ENCODE measurements at regions not wholly inside any gene's neighbourhood (a gene's known extent, or its start where the extent isn't known, plus 50 kb on each side); places are given as distances from the start of the nearest gene placed in this dataset.
"Not testable (repeated sequence)": the region's sequence is repeated elsewhere in the genome, so short reads cannot be mapped to it uniquely, and the experiment has no call there.

GRCh38 chrX:3485727-3486126 lies 139.3 kb upstream of the MXRA5 start:
- no peak for DNase-seq
- H3K4me1 ChIP-seq (ENCODE audit: control extremely low read depth in 1 of 4, control insufficient read depth in 4 of 4, insufficient read depth in 4 of 4, low read length in 3 of 4), result no peaks in the 10 kb centered on the region
- no peaks in the 10 kb centered on the region for H3K36me3 ChIP-seq (ENCODE audit: control insufficient read depth in 4 of 4, insufficient read depth in 4 of 4, low read length in 3 of 4)
- H3K9me3 ChIP-seq (ENCODE audit: control extremely low read depth in 1 of 5, control insufficient read depth in 4 of 5, insufficient read depth in 2 of 5, low read depth in 1 of 5, low read length in 4 of 5), result no peaks in the 10 kb centered on the region
- no peak overlapping the region for H3K4me3 ChIP-seq (ENCODE audit: control insufficient read depth in 1 of 7, extremely low read depth in 1 of 7, insufficient read depth in 4 of 7, low read depth in 2 of 7, low read length in 6 of 7)
- WGBS (ENCODE audit: insufficient coverage), result 90% methylated on average over 6 of the region's 8 CpGs
- H3K27ac ChIP-seq (ENCODE audit: insufficient read depth in 1 of 2, low read depth in 1 of 2, low read length in 2 of 2, poor library complexity in 1 of 2, severe bottlenecking in 2 of 2), result no peak overlapping the region
- POLR2A ChIA-PET, result no interaction called here
- H3K27me3 ChIP-seq (replicated peaks in 2 of 5; ENCODE audit: control insufficient read depth in 4 of 5, insufficient read depth in 5 of 5, low read length in 4 of 5), result no peaks in the 10 kb centered on the region
- CTCF ChIA-PET, result no interaction called here

GRCh38 chrX:3479026-3479425 lies 132.6 kb upstream of the MXRA5 start:
- WGBS (ENCODE audit: insufficient coverage), result no CpG with 5 or more reads among the region's 4 CpGs

GRCh38 chrX:3476973-3477372 lies 130.5 kb upstream of the MXRA5 start:
- ChIA-PET POLR2A (no interaction called here), CTCF (no interaction called here)

More at GRCh38 chrX:3479026-3479425, 132.6 kb upstream of the MXRA5 start:
- ChIA-PET CTCF (no interaction called here), POLR2A (no interaction called here)
- H3K36me3 ChIP-seq (ENCODE audit: control insufficient read depth in 4 of 4, insufficient read depth in 4 of 4, low read length in 3 of 4), result no peaks in the 10 kb centered on the region
- H3K27ac ChIP-seq (ENCODE audit: insufficient read depth in 1 of 2, low read depth in 1 of 2, low read length in 2 of 2, poor library complexity in 1 of 2, severe bottlenecking in 2 of 2), result no peak overlapping the region
- H3K4me1 ChIP-seq (ENCODE audit: control extremely low read depth in 1 of 4, control insufficient read depth in 4 of 4, insufficient read depth in 4 of 4, low read length in 3 of 4), result no peaks in the 10 kb centered on the region
- no peak overlapping the region for H3K4me3 ChIP-seq (ENCODE audit: control insufficient read depth in 1 of 7, extremely low read depth in 1 of 7, insufficient read depth in 4 of 7, low read depth in 2 of 7, low read length in 6 of 7)
- H3K9me3 ChIP-seq (ENCODE audit: control extremely low read depth in 1 of 5, control insufficient read depth in 4 of 5, insufficient read depth in 2 of 5, low read depth in 1 of 5, low read length in 4 of 5), result peaks cover 0 to 5% (median 0%) of the 10 kb centered on the region in 5 experiments
- no peak for DNase-seq
- H3K27me3 ChIP-seq (replicated peaks in 2 of 5; ENCODE audit: control insufficient read depth in 4 of 5, insufficient read depth in 5 of 5, low read length in 4 of 5), result peaks cover 0 to 2% (median 0%) of the 10 kb centered on the region in 5 experiments

GRCh38 chrX:3470211-3470679 lies 123.8 kb upstream of the MXRA5 start:
- WGBS (ENCODE audit: insufficient coverage), result 88% methylated on average over 6 of the region's 7 CpGs
- H3K36me3 ChIP-seq (ENCODE audit: control insufficient read depth in 4 of 4, insufficient read depth in 4 of 4, low read length in 3 of 4); H3K27ac ChIP-seq (ENCODE audit: insufficient read depth in 1 of 2, low read depth in 1 of 2, low read length in 2 of 2, poor library complexity in 1 of 2, severe bottlenecking in 2 of 2); H3K4me3 ChIP-seq (ENCODE audit: control insufficient read depth in 1 of 7, extremely low read depth in 1 of 7, insufficient read depth in 4 of 7, low read depth in 2 of 7, low read length in 6 of 7); POLR2A ChIA-PET; CTCF ChIA-PET; H3K9me3 ChIP-seq (ENCODE audit: control extremely low read depth in 1 of 5, control insufficient read depth in 4 of 5, insufficient read depth in 2 of 5, low read depth in 1 of 5, low read length in 4 of 5); DNase-seq; H3K27me3 ChIP-seq (replicated peaks in 2 of 5; ENCODE audit: control insufficient read depth in 4 of 5, insufficient read depth in 5 of 5, low read length in 4 of 5); H3K4me1 ChIP-seq (ENCODE audit: control extremely low read depth in 1 of 4, control insufficient read depth in 4 of 4, insufficient read depth in 4 of 4, low read length in 3 of 4): not testable (repeated sequence)

More at GRCh38 chrX:3476973-3477372, 130.5 kb upstream of the MXRA5 start:
- no peak for DNase-seq
- Histone ChIP-seq H3K27me3 (replicated peaks in 2 of 5; ENCODE audit: control insufficient read depth in 4 of 5, insufficient read depth in 5 of 5, low read length in 4 of 5) (peaks cover 0 to 2% (median 0%) of the 10 kb centered on the region in 5 experiments), H3K9me3 (ENCODE audit: control extremely low read depth in 1 of 5, control insufficient read depth in 4 of 5, insufficient read depth in 2 of 5, low read depth in 1 of 5, low read length in 4 of 5) (peaks cover 0 to 5% (median 0%) of the 10 kb centered on the region in 5 experiments), H3K27ac (ENCODE audit: insufficient read depth in 1 of 2, low read depth in 1 of 2, low read length in 2 of 2, poor library complexity in 1 of 2, severe bottlenecking in 2 of 2) (no peak overlapping the region), H3K4me1 (ENCODE audit: control extremely low read depth in 1 of 4, control insufficient read depth in 4 of 4, insufficient read depth in 4 of 4, low read length in 3 of 4) (no peaks in the 10 kb centered on the region), H3K36me3 (ENCODE audit: control insufficient read depth in 4 of 4, insufficient read depth in 4 of 4, low read length in 3 of 4) (no peaks in the 10 kb centered on the region), H3K4me3 (ENCODE audit: control insufficient read depth in 1 of 7, extremely low read depth in 1 of 7, insufficient read depth in 4 of 7, low read depth in 2 of 7, low read length in 6 of 7) (no peak overlapping the region)
- 83% methylated on average over 3 of the region's 4 CpGs for WGBS (ENCODE audit: insufficient coverage)

- no peaks in the 10 kb centered on the region for H3K4me1 ChIP-seq (ENCODE audit: control extremely low read depth in 1 of 4, control insufficient read depth in 4 of 4, insufficient read depth in 4 of 4, low read length in 3 of 4)
- no peak overlapping the region for H3K4me3 ChIP-seq (ENCODE audit: control insufficient read depth in 1 of 7, extremely low read depth in 1 of 7, insufficient read depth in 4 of 7, low read depth in 2 of 7, low read length in 6 of 7)
- DNase-seq, result no peak
- no peaks in the 10 kb centered on the region for H3K9me3 ChIP-seq (ENCODE audit: control extremely low read depth in 1 of 5, control insufficient read depth in 4 of 5, insufficient read depth in 2 of 5, low read depth in 1 of 5, low read length in 4 of 5)
- WGBS (ENCODE audit: insufficient coverage), result 100% methylated on average over 2 of the region's 2 CpGs
- no peak overlapping the region for H3K27ac ChIP-seq (ENCODE audit: insufficient read depth in 1 of 2, low read depth in 1 of 2, low read length in 2 of 2, poor library complexity in 1 of 2, severe bottlenecking in 2 of 2)
- no peaks in the 10 kb centered on the region for H3K36me3 ChIP-seq (ENCODE audit: control insufficient read depth in 4 of 4, insufficient read depth in 4 of 4, low read length in 3 of 4)
- ChIA-PET POLR2A (no interaction called here), CTCF (no interaction called here)
- H3K27me3 ChIP-seq (replicated peaks in 2 of 5; ENCODE audit: control insufficient read depth in 4 of 5, insufficient read depth in 5 of 5, low read length in 4 of 5), result no peaks in the 10 kb centered on the region
These were observed 121.6 kb upstream of the MXRA5 start for GRCh38 chrX:3468031-3468430.

GRCh38 chrX:3465017-3465416 lies 118.6 kb upstream of the MXRA5 start:
- Histone ChIP-seq H3K4me3 (ENCODE audit: control insufficient read depth in 1 of 7, extremely low read depth in 1 of 7, insufficient read depth in 4 of 7, low read depth in 2 of 7, low read length in 6 of 7) (no peak overlapping the region), H3K36me3 (ENCODE audit: control insufficient read depth in 4 of 4, insufficient read depth in 4 of 4, low read length in 3 of 4) (no peaks in the 10 kb centered on the region), H3K27ac (ENCODE audit: insufficient read depth in 1 of 2, low read depth in 1 of 2, low read length in 2 of 2, poor library complexity in 1 of 2, severe bottlenecking in 2 of 2) (no peak overlapping the region), H3K4me1 (ENCODE audit: control extremely low read depth in 1 of 4, control insufficient read depth in 4 of 4, insufficient read depth in 4 of 4, low read length in 3 of 4) (no peaks in the 10 kb centered on the region), H3K27me3 (replicated peaks in 2 of 5; ENCODE audit: control insufficient read depth in 4 of 5, insufficient read depth in 5 of 5, low read length in 4 of 5) (no peaks in the 10 kb centered on the region), H3K9me3 (ENCODE audit: control extremely low read depth in 1 of 5, control insufficient read depth in 4 of 5, insufficient read depth in 2 of 5, low read depth in 1 of 5, low read length in 4 of 5) (no peaks in the 10 kb centered on the region)
- CTCF ChIA-PET, result no interaction called here
- 75% methylated on average over 4 of the region's 5 CpGs for WGBS (ENCODE audit: insufficient coverage)
- no peak for DNase-seq
- POLR2A ChIA-PET, result no interaction called here

GRCh38 chrX:3462166-3462508 lies 115.7 kb upstream of the MXRA5 start:
- Histone ChIP-seq H3K4me3 (ENCODE audit: control insufficient read depth in 1 of 7, extremely low read depth in 1 of 7, insufficient read depth in 4 of 7, low read depth in 2 of 7, low read length in 6 of 7) (no peak overlapping the region), H3K36me3 (ENCODE audit: control insufficient read depth in 4 of 4, insufficient read depth in 4 of 4, low read length in 3 of 4) (no peaks in the 10 kb centered on the region), H3K4me1 (ENCODE audit: control extremely low read depth in 1 of 4, control insufficient read depth in 4 of 4, insufficient read depth in 4 of 4, low read length in 3 of 4) (no peaks in the 10 kb centered on the region), H3K9me3 (ENCODE audit: control extremely low read depth in 1 of 5, control insufficient read depth in 4 of 5, insufficient read depth in 2 of 5, low read depth in 1 of 5, low read length in 4 of 5) (no peaks in the 10 kb centered on the region), H3K27me3 (replicated peaks in 2 of 5; ENCODE audit: control insufficient read depth in 4 of 5, insufficient read depth in 5 of 5, low read length in 4 of 5) (no peaks in the 10 kb centered on the region), H3K27ac (ENCODE audit: insufficient read depth in 1 of 2, low read depth in 1 of 2, low read length in 2 of 2, poor library complexity in 1 of 2, severe bottlenecking in 2 of 2) (no peak overlapping the region)
- POLR2A ChIA-PET, result no interaction called here
- CTCF ChIA-PET, result no interaction called here
- WGBS (ENCODE audit: insufficient coverage), result 89% methylated on average over 2 of the region's 4 CpGs
- DNase-seq, result no peak

Data from common myeloid progenitor, CD34-positive (primary cell).